ENCODE measurements at regions not wholly inside any gene's neighbourhood (a gene's known extent, or its start where the extent isn't known, plus 50 kb on each side); places are given as distances from the start of the nearest gene placed in this dataset.

- no peaks in the 10 kb centered on the region for H3F3A ChIP-seq (ENCODE audit: low read length, unreplicated experiment)
- H3K4me2 ChIP-seq (ENCODE audit: low read length) = no peak overlapping the region
- H3K27ac ChIP-seq (ENCODE audit: low read length) = no peak overlapping the region
- intact Hi-C loops (cut with micrococcal nuclease) = no loop called here
- TF ChIP-seq, protein P1, sequence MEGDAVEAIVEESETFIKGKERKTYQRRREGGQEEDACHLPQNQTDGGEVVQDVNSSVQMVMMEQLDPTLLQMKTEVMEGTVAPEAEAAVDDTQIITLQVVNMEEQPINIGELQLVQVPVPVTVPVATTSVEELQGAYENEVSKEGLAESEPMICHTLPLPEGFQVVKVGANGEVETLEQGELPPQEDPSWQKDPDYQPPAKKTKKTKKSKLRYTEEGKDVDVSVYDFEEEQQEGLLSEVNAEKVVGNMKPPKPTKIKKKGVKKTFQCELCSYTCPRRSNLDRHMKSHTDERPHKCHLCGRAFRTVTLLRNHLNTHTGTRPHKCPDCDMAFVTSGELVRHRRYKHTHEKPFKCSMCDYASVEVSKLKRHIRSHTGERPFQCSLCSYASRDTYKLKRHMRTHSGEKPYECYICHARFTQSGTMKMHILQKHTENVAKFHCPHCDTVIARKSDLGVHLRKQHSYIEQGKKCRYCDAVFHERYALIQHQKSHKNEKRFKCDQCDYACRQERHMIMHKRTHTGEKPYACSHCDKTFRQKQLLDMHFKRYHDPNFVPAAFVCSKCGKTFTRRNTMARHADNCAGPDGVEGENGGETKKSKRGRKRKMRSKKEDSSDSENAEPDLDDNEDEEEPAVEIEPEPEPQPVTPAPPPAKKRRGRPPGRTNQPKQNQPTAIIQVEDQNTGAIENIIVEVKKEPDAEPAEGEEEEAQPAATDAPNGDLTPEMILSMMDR (conservative IDR thresholded peaks at IDR 0.05; ENCODE audit: low read depth, low read length) = no peak
- TF ChIP-seq EZH2phosphoT487 (IDR thresholded peaks at IDR 0.05; ENCODE audit: borderline replicate concordance, low read length) = no peak
- TF ChIP-seq EZH2 (IDR thresholded peaks at IDR 0.05; ENCODE audit: low read length, unreplicated experiment) = no peak
- ChIA-PET POLR2A (ENCODE audit: unreplicated experiment) (no interaction called here), CTCF (no interaction called here)
- no peaks in the 10 kb centered on the region for H4K20me1 ChIP-seq (ENCODE audit: low read length)
- no peaks in the 10 kb centered on the region for H3K9me3 ChIP-seq (ENCODE audit: low read length)
- no peak for DNase-seq
- no peak overlapping the region for H2AFZ ChIP-seq (ENCODE audit: low read length)
- H3K9ac ChIP-seq (ENCODE audit: low read length) = no peak overlapping the region
- no TSS peak for BruUV-seq (replicated peaks)
- H3K4me3 ChIP-seq (ENCODE audit: low read length) = no peak overlapping the region
- no peak for ATAC-seq
- no peaks in the 10 kb centered on the region for H3K9me2 ChIP-seq (replicated peaks; ENCODE audit: low read length)
- no peaks in the 10 kb centered on the region for H3K79me2 ChIP-seq (ENCODE audit: low read length)
- no peaks in the 10 kb centered on the region for H3K27me3 ChIP-seq (ENCODE audit: low read length)
- H3K4me1 ChIP-seq (ENCODE audit: insufficient read depth, low read length) = peaks cover 15% of the 10 kb centered on the region
- no peaks in the 10 kb centered on the region for H3K36me3 ChIP-seq (ENCODE audit: low read depth, low read length)
Observed at GRCh38 chr6:47130086-47130485, 88.0 kb upstream of the ADGRF1 start.

GRCh38 chr6:47129129-47129528 is 87.0 kb upstream of the ADGRF1 start:
- Histone ChIP-seq H3K79me2 (ENCODE audit: low read length) (no peaks in the 10 kb centered on the region), H2AFZ (ENCODE audit: low read length) (no peak overlapping the region), H3K27ac (ENCODE audit: low read length) (no peak overlapping the region), H3K36me3 (ENCODE audit: low read depth, low read length) (no peaks in the 10 kb centered on the region), H3K9ac (ENCODE audit: low read length) (no peak overlapping the region), H3K4me2 (ENCODE audit: low read length) (no peak overlapping the region), H3K9me2 (replicated peaks; ENCODE audit: low read length) (no peaks in the 10 kb centered on the region), H3F3A (ENCODE audit: low read length, unreplicated experiment) (no peaks in the 10 kb centered on the region), H4K20me1 (ENCODE audit: low read length) (no peaks in the 10 kb centered on the region), H3K27me3 (ENCODE audit: low read length) (no peaks in the 10 kb centered on the region), H3K4me1 (ENCODE audit: insufficient read depth, low read length) (peaks cover 7% of the 10 kb centered on the region), H3K9me3 (ENCODE audit: low read length) (no peaks in the 10 kb centered on the region), H3K4me3 (ENCODE audit: low read length) (no peak overlapping the region)
- ChIA-PET CTCF (no interaction called here), POLR2A (ENCODE audit: unreplicated experiment) (interaction anchor here (0.6 kb wide), 2 partner anchors 19 to 426 kb away, joined by 4 to 5 read pairs; no protein-coding TSS in a partner anchor)
- no peak for DNase-seq
- no peak for ATAC-seq
- intact Hi-C loops (cut with micrococcal nuclease) = no loop called here
- no TSS peak for BruUV-seq (replicated peaks)
- no peak for TF ChIP-seq EZH2 (IDR thresholded peaks at IDR 0.05; ENCODE audit: low read length, unreplicated experiment)
- TF ChIP-seq, protein P1 (conservative IDR thresholded peaks at IDR 0.05; ENCODE audit: low read depth, low read length) = no peak
- no peak for TF ChIP-seq EZH2phosphoT487 (IDR thresholded peaks at IDR 0.05; ENCODE audit: borderline replicate concordance, low read length)

DNA sequence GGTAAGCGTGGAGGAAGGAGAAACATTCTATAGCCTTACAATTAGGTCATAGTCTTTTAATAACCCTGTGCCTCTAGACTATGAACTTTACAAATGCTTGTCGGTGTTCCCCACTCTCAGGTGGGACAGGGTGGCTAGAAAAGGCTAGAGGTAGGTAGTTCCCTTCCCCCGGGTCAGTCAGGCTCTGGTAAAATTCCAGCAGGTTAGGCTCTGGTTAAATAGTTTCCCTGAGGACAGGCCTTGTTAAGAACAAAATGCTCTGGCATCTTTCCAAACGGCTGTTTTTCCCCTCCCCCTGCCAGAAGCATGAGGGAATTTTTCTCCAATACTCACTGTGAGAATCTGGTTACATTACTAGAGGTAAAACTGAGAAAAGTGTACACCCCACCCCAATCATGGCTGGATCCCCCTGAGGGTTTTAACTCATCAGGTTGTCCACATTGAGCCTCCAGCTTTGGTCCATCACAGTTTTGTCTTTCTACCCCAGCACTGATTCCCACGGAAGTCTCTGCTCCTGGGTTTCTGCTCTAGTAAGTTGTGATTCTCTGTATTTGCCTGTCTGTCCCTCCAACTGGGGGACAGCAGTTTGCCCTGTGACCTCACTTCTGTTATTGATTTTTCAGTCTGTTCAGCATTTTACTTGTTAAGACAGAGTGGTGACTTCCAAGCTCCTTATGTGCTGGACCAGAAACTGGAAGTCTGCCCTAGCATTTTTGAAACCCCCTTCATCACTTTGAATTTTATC is 84.7 kb upstream of the ADGRF1 start:
- TF ChIP-seq, protein P1 (conservative IDR thresholded peaks at IDR 0.05; ENCODE audit: low read depth, low read length) = no peak
- TF ChIP-seq EZH2phosphoT487 (IDR thresholded peaks at IDR 0.05; ENCODE audit: borderline replicate concordance, low read length) (no peak), EZH2 (IDR thresholded peaks at IDR 0.05; ENCODE audit: low read length, unreplicated experiment) (no peak)
- ATAC-seq = no peak

More for the DNA sequence above, 84.7 kb upstream of the ADGRF1 start:
- H3K27me3 ChIP-seq (ENCODE audit: low read length) = no peaks in the 10 kb centered on the region
- no peak overlapping the region for H3K9ac ChIP-seq (ENCODE audit: low read length)
- no peak overlapping the region; the same call in 1 of the 2 replicates for H2AFZ ChIP-seq (ENCODE audit: low read length)
- no TSS peak for BruUV-seq (replicated peaks)
- H3K4me2 ChIP-seq (ENCODE audit: low read length) = no peak overlapping the region
- H3F3A ChIP-seq (ENCODE audit: low read length, unreplicated experiment) = no peaks in the 10 kb centered on the region
- no peaks in the 10 kb centered on the region; the same call in 1 of the 2 replicates for H3K4me1 ChIP-seq (ENCODE audit: insufficient read depth, low read length)
- H4K20me1 ChIP-seq (ENCODE audit: low read length) = no peaks in the 10 kb centered on the region
- H3K9me2 ChIP-seq (replicated peaks; ENCODE audit: low read length) = no peaks in the 10 kb centered on the region
- POLR2A ChIA-PET (ENCODE audit: unreplicated experiment) = no interaction called here
- intact Hi-C loops (cut with micrococcal nuclease) = no loop called here
- H3K9me3 ChIP-seq (ENCODE audit: low read length) = no peaks in the 10 kb centered on the region
- no peak overlapping the region for H3K27ac ChIP-seq (ENCODE audit: low read length)
- CTCF ChIA-PET = no interaction called here
- no peaks in the 10 kb centered on the region for H3K79me2 ChIP-seq (ENCODE audit: low read length)
- no peak overlapping the region for H3K4me3 ChIP-seq (ENCODE audit: low read length)
- DNase-seq = peak; percentile 22
- H3K36me3 ChIP-seq (ENCODE audit: low read depth, low read length) = no peaks in the 10 kb centered on the region
